HepG2 (cell line): ENCODE measurements at regions not wholly inside any gene's neighbourhood (a gene's known extent, or its start where the extent isn't known, plus 50 kb on each side); places are given as distances from the start of the nearest gene placed in this dataset.

Source experiments
- BHLHE40 ChIP-seq: IDR thresholded peaks from 2 replicates; pipeline ENCODE4 v1.6.1; 2011; ENCODE audit warnings: low read length, improper control_type of control experiment
- CTCF ChIP-seq: sonication (generic); formaldehyde crosslinking; IDR thresholded peaks from 2 replicates; pipeline ENCODE4 v1.5.0; 2020; ENCODE audit warnings: mild to moderate bottlenecking, missing genetic modification reagents, moderate library complexity
- ELF1 ChIP-seq: sonication (generic); formaldehyde crosslinking; IDR thresholded peaks from 2 replicates; pipeline ENCODE4 v1.4.0; 2020; ENCODE audit warnings: missing genetic modification reagents
- ESRRA ChIP-seq: sonication (generic); formaldehyde crosslinking; IDR thresholded peaks from 2 replicates; pipeline ENCODE4 v1.5.1; 2020; ENCODE audit warnings: mild to moderate bottlenecking, low read depth, missing genetic modification reagents
- EZH2 ChIP-seq: conservative IDR thresholded peaks from 2 replicates; pipeline ENCODE4 v1.6.1; 2012; ENCODE audit warnings: mild to moderate bottlenecking, low read depth, low read length, moderate library complexity
- HDAC2 ChIP-seq: sonication (generic); formaldehyde crosslinking; IDR thresholded peaks from 2 replicates; pipeline ENCODE4 v1.4.0; 2020; ENCODE audit warnings: missing genetic modification reagents
- KAT8 ChIP-seq: IDR thresholded peaks from 2 replicates; pipeline ENCODE4 v1.6.1; 2016; ENCODE audit warnings: missing genetic modification reagents, missing compliant biosample characterization
- KLF16 ChIP-seq, 2 experiments: sonication (generic) in 1 of 2; formaldehyde crosslinking in 1 of 2; IDR thresholded peaks; 2 replicates each; pipeline versions ENCODE4 v1.6.1 to v1.8.0; 2016 to 2023; ENCODE audit warnings: missing genetic modification reagents in 2 of 2, missing compliant biosample characterization in 1 of 2
- MXD1 ChIP-seq: sonication (generic); formaldehyde crosslinking; IDR thresholded peaks from 2 replicates; pipeline ENCODE4 v1.4.0; 2020; ENCODE audit warnings: mild to moderate bottlenecking, missing genetic modification reagents
- NFIC ChIP-seq: IDR thresholded peaks from 2 replicates; pipeline ENCODE4 v1.6.1; 2012; ENCODE audit warnings: mild to moderate bottlenecking, low read length, inconsistent platforms
- NR2F6 ChIP-seq, 2 experiments: IDR thresholded peaks; 2 replicates each; pipeline ENCODE4 v1.6.1; 2016; ENCODE audit warnings: antibody characterized with exemption in 1 of 2, mild to moderate bottlenecking in 1 of 2
- ZNF251 ChIP-seq: sonication (generic); formaldehyde crosslinking; IDR thresholded peaks from 2 replicates; pipeline ENCODE4 v1.9.0; 2021; ENCODE audit warnings: mild to moderate bottlenecking, missing genetic modification reagents
- ZNF747 ChIP-seq: sonication (generic); formaldehyde crosslinking; IDR thresholded peaks from 2 replicates; pipeline ENCODE4 v1.8.1; 2023; ENCODE audit warnings: missing genetic modification reagents, mild to moderate bottlenecking, borderline replicate concordance
- ZNF891 ChIP-seq: sonication (generic); formaldehyde crosslinking; IDR thresholded peaks from 2 replicates; pipeline ENCODE4 v1.5.0; 2020; ENCODE audit warnings: mild to moderate bottlenecking, missing genetic modification reagents

- TF ChIP-seq ZNF891 (CRISPR knock-in tag) (no peak), ELF1 (CRISPR knock-in tag) (no peak), ZNF251 (CRISPR knock-in tag) (no peak), NR2F6 (IDR thresholded peaks at IDR 0.05) (no peak), NR2F6 (CRISPR knock-in tag; IDR thresholded peaks at IDR 0.05) (no peak), EZH2 (no peak), HDAC2 (no peak), NFIC (no peak), KAT8 (CRISPR knock-in tag) (no peak), ZNF747 (CRISPR knock-in tag) (no peak), CTCF (CRISPR knock-in tag) (no peak), KLF16 (CRISPR knock-in tag; IDR thresholded peaks at IDR 0.05) (no peak), MXD1 (CRISPR knock-in tag) (no peak), ESRRA (CRISPR knock-in tag) (no peak), BHLHE40 (no peak)
Observed at GRCh38 chr20:57809149-57809548, 99.3 kb upstream of the PMEPA1 start.
